HPDE6-E6E7 (cell line): ENCODE measurements at regions not wholly inside any gene's neighbourhood (a gene's known extent, or its start where the extent isn't known, plus 50 kb on each side); places are given as distances from the start of the nearest gene placed in this dataset.
"Not testable (repeated sequence)": the region's sequence is repeated elsewhere in the genome, so short reads cannot be mapped to it uniquely, and the experiment has no call there.

Source experiments
- DNase-seq: peaks from one replicate; pipeline ENCODE4 v3.0.0; 2011; ENCODE audit warnings: missing footprints; ENCODE audit errors: extremely low spot score

GRCh38 chr17:54494721-54495715, 405.6 kb upstream of the TOM1L1 start:
- no peak for DNase-seq

- DNase-seq, result no peak
Measured at GRCh38 chr17:54505404-54505803, 395.2 kb upstream of the TOM1L1 start.

GRCh38 chr17:54518706-54519105, 381.9 kb upstream of the TOM1L1 start:
- DNase-seq, result no peak

- no peak for DNase-seq
Measured at GRCh38 chr17:54521137-54521536, 379.5 kb upstream of the TOM1L1 start.

- DNase-seq, result no peak
Measured at GRCh38 chr17:54524501-54524900, 376.2 kb upstream of the TOM1L1 start.

GRCh38 chr17:54527941-54528340, 372.7 kb upstream of the TOM1L1 start:
- no peak for DNase-seq

GRCh38 chr17:54530398-54530797, 370.3 kb upstream of the TOM1L1 start:
- DNase-seq, result no peak

GRCh38 chr17:54536306-54536705, 364.3 kb upstream of the TOM1L1 start:
- DNase-seq, result no peak

- no peak for DNase-seq
Measured at GRCh38 chr17:54537656-54538055, 363.0 kb upstream of the TOM1L1 start.

- no peak for DNase-seq
Measured at GRCh38 chr17:54544249-54544648, 356.4 kb upstream of the TOM1L1 start.

- no peak for DNase-seq
Measured at GRCh38 chr17:54559883-54560282, 340.8 kb upstream of the TOM1L1 start.

- no peak for DNase-seq
Measured at GRCh38 chr17:54608634-54609155, 292.0 kb upstream of the TOM1L1 start.

GRCh38 chr17:54620399-54620978, 280.2 kb upstream of the TOM1L1 start:
- no peak for DNase-seq

- DNase-seq, result no peak
Measured at GRCh38 chr17:54623746-54624145, 276.9 kb upstream of the TOM1L1 start.

GRCh38 chr17:54626146-54626703, 274.4 kb upstream of the TOM1L1 start:
- DNase-seq, result no peak

GRCh38 chr17:54639426-54639825, 261.2 kb upstream of the TOM1L1 start:
- DNase-seq, result not testable (repeated sequence)

GRCh38 chr17:54662978-54663876, 237.4 kb upstream of the TOM1L1 start:
- no peak for DNase-seq

- no peak for DNase-seq
Measured at GRCh38 chr17:54666559-54666958, 234.1 kb upstream of the TOM1L1 start.

GRCh38 chr17:54678158-54678557, 222.5 kb upstream of the TOM1L1 start:
- no peak for DNase-seq

GRCh38 chr17:54680410-54680809, 220.2 kb upstream of the TOM1L1 start:
- no peak for DNase-seq

- no peak for DNase-seq
Measured at GRCh38 chr17:54694287-54694887, 206.3 kb upstream of the TOM1L1 start.
